ENCODE measurements at regions not wholly inside any gene's neighbourhood (a gene's known extent, or its start where the extent isn't known, plus 50 kb on each side); places are given as distances from the start of the nearest gene placed in this dataset.
A peak's percentile ranks its signal among the peaks of the same experiment; 100 is the strongest.

GRCh38 chrX:39728025-39728424 is 369.7 kb downstream of the BCOR start:
- Histone ChIP-seq H3K27me3 (ENCODE audit: insufficient read depth) (peaks cover 15% of the 10 kb centered on the region; the same call in 1 of the 2 replicates), H3K36me3 (replicated peaks in 1 of 2; ENCODE audit: control insufficient read depth in 1 of 2, insufficient read depth in 2 of 2, low read length in 1 of 2) (no peaks in the 10 kb centered on the region), H3K9me2 (no peaks in the 10 kb centered on the region), H3K4me3 (ENCODE audit: low read depth in 2 of 2, low read length in 1 of 2) (no peak overlapping the region), H3K9me3 (no peaks in the 10 kb centered on the region), H4K20me1 (ENCODE audit: insufficient read depth) (no peaks in the 10 kb centered on the region), H3K4me1 (ENCODE audit: control insufficient read depth in 1 of 2, insufficient read depth in 2 of 2, low read depth in 1 of 2, low read length in 1 of 2) (peaks cover 0 to 59% of the 10 kb centered on the region in 2 experiments; a peak in 2 of 4 replicates), H3K79me2 (ENCODE audit: insufficient read depth) (no peaks in the 10 kb centered on the region), H3K27ac (ENCODE audit: low read depth in 2 of 2, low read length in 1 of 2) (peak overlapping the region in 1 of 2 experiments; percentile 97; a peak in 2 of 4 replicates), H2AFZ (ENCODE audit: low read depth) (no peak overlapping the region), H3F3A (replicated peaks; ENCODE audit: insufficient read depth) (no peaks in the 10 kb centered on the region), H3K4me2 (no peak overlapping the region), H3K9ac (no peak overlapping the region)
- peak; percentile 37 for DNase-seq
- POLR2A ChIA-PET: interaction anchor here (0.6 to 1.0 kb wide), 2 partner anchors 39 to 65 kb away, joined by 3 read pairs; no protein-coding TSS in a partner anchor
- CTCF ChIA-PET: no interaction called here
- TF ChIP-seq GATA2 (CRISPR knock-in tag; IDR thresholded peaks at IDR 0.05): 0 out of 2 replicates have a peak, but pooled peaks have one; percentile 24
- TF ChIP-seq IRF3 (IDR thresholded peaks at IDR 0.05; ENCODE audit: low read depth, low read length): no peak
- TF ChIP-seq SIN3A (IDR thresholded peaks at IDR 0.05; ENCODE audit: borderline replicate concordance, low read depth, low read length): no peak
- no peak for TF ChIP-seq USF1 (IDR thresholded peaks at IDR 0.05; ENCODE audit: borderline replicate concordance, low read depth)
- no peak for TF ChIP-seq JUND (IDR thresholded peaks at IDR 0.05)
- peak; percentile 77 for TF ChIP-seq TCF12 (IDR thresholded peaks at IDR 0.05)
- TF ChIP-seq RAD21 (IDR thresholded peaks at IDR 0.05; ENCODE audit: low read length): peak; percentile 27
- no peak for TF ChIP-seq FOSL2 (IDR thresholded peaks at IDR 0.05; ENCODE audit: borderline replicate concordance, low read depth)
- 0 out of 2 replicates have a peak, but pooled peaks have one; percentile 53 for TF ChIP-seq RCOR1 (IDR thresholded peaks at IDR 0.05; ENCODE audit: low read length)
- no peak for TF ChIP-seq NRF1 (IDR thresholded peaks at IDR 0.05; ENCODE audit: low read depth, low read length)
- TF ChIP-seq MAX (IDR thresholded peaks at IDR 0.05; ENCODE audit: low read depth): no peak
- TF ChIP-seq YY1 (IDR thresholded peaks at IDR 0.05; ENCODE audit: low read depth): no peak
- peak; percentile 23 for TF ChIP-seq CHD2 (IDR thresholded peaks at IDR 0.05; ENCODE audit: low read length, partially characterized antibody)
- peak in 1 of 2 experiments; percentile 81; a peak in 2 of 4 replicates for TF ChIP-seq EP300 (IDR thresholded peaks at IDR 0.05; ENCODE audit: borderline replicate concordance in 1 of 2, low read depth in 1 of 2, low read length in 1 of 2)
- no peak for TF ChIP-seq TAF1 (IDR thresholded peaks at IDR 0.05; ENCODE audit: borderline replicate concordance, low read depth, low read length)
- peak; percentile 49; the same call in 1 of the 2 replicates for TF ChIP-seq NFIC (IDR thresholded peaks at IDR 0.05; ENCODE audit: borderline replicate concordance)
- 32% methylated on average over 3 of the region's 4 CpGs for WGBS (ENCODE audit: low lambda C conversion rate)
